H9 (cell line): ENCODE measurements at regions not wholly inside any gene's neighbourhood (a gene's known extent, or its start where the extent isn't known, plus 50 kb on each side); places are given as distances from the start of the nearest gene placed in this dataset.

Experiments used
- DNase-seq: peaks from one replicate; pipeline ENCODE4 v3.0.0-alpha.2; 2017
- H2AFZ ChIP-seq: one replicate; pipeline ENCODE4 v1.6.1; 2013; ENCODE audit warnings: mild to moderate bottlenecking, low read length, control low read depth, moderate library complexity
- H2AK5ac ChIP-seq: 2 replicates; pipeline ENCODE4 v1.6.1; 2013; ENCODE audit warnings: low read length, control low read depth, mixed read lengths; ENCODE audit not compliant: insufficient read length
- H2BK120ac ChIP-seq: one replicate; pipeline ENCODE4 v1.6.1; 2013; ENCODE audit warnings: low read depth, mild to moderate bottlenecking, low read length, control low read depth, inconsistent platforms; ENCODE audit not compliant: poor library complexity, severe bottlenecking
- H2BK12ac ChIP-seq: 2 replicates; pipeline ENCODE4 v1.6.1; 2013; ENCODE audit warnings: low read length, control low read depth, mixed read lengths, low read depth; ENCODE audit not compliant: insufficient read length
- H2BK15ac ChIP-seq: 2 replicates; pipeline ENCODE4 v1.6.1; 2013; ENCODE audit warnings: low read depth, low read length, control low read depth
- H2BK20ac ChIP-seq: one replicate; pipeline ENCODE4 v1.6.1; 2013; ENCODE audit warnings: low read depth, mild to moderate bottlenecking, low read length, control low read depth, inconsistent platforms; ENCODE audit not compliant: poor library complexity, severe bottlenecking
- H2BK5ac ChIP-seq: 2 replicates; pipeline ENCODE4 v1.6.1; 2013; ENCODE audit warnings: low read length, control low read depth, mixed read lengths; ENCODE audit not compliant: insufficient read length
- H3K14ac ChIP-seq: 2 replicates; pipeline ENCODE4 v1.6.1; 2013; ENCODE audit warnings: low read length, control low read depth; ENCODE audit not compliant: insufficient read depth
- H3K18ac ChIP-seq: 2 replicates; pipeline ENCODE4 v1.6.1; 2013; ENCODE audit warnings: low read depth, mild to moderate bottlenecking, mixed read lengths, low read length, control low read depth; ENCODE audit not compliant: insufficient read length
- H3K23ac ChIP-seq: 2 replicates; pipeline ENCODE4 v1.6.1; 2013; ENCODE audit warnings: low read length, control low read depth, mixed read lengths, low read depth; ENCODE audit not compliant: insufficient read length
- H3K23me2 ChIP-seq: 2 replicates; pipeline ENCODE4 v1.6.1; 2013; ENCODE audit warnings: low read depth, mild to moderate bottlenecking, mixed read lengths, low read length, control low read depth; ENCODE audit not compliant: insufficient read length, poor library complexity, severe bottlenecking
- H3K27ac ChIP-seq: 2 replicates; pipeline ENCODE4 v1.5.1; 2013; ENCODE audit warnings: low read length, control low read depth, mixed read lengths, low read depth; ENCODE audit not compliant: insufficient read length
- H3K27me3 ChIP-seq: 2 replicates; pipeline ENCODE4 v1.6.1; 2013; ENCODE audit warnings: low read length, control low read depth, inconsistent platforms; ENCODE audit not compliant: insufficient read depth
- H3K4ac ChIP-seq: 2 replicates; pipeline ENCODE4 v1.6.1; 2013; ENCODE audit warnings: low read depth, mild to moderate bottlenecking, control low read depth, inconsistent platforms, low read length, moderate library complexity
- H3K4me1 ChIP-seq: 2 replicates; pipeline ENCODE4 v1.6.1; 2013; ENCODE audit warnings: low read length, control low read depth, inconsistent platforms; ENCODE audit not compliant: insufficient read depth
- H3K4me2 ChIP-seq: 2 replicates; pipeline ENCODE4 v1.6.1; 2013; ENCODE audit warnings: low read length, control low read depth, mixed read lengths; ENCODE audit not compliant: insufficient read length, insufficient read depth
- H3K56ac ChIP-seq: 2 replicates; pipeline ENCODE4 v1.6.1; 2013; ENCODE audit warnings: low read depth, mild to moderate bottlenecking, mixed read lengths, low read length, control low read depth; ENCODE audit not compliant: insufficient read length
- H3K79me1 ChIP-seq: 2 replicates; pipeline ENCODE4 v1.6.1; 2013; ENCODE audit warnings: low read depth, mild to moderate bottlenecking, moderate library complexity, low read length, control low read depth, inconsistent platforms; ENCODE audit not compliant: insufficient read depth, poor library complexity, severe bottlenecking
- H3K79me2 ChIP-seq: 2 replicates; pipeline ENCODE4 v1.6.1; 2013; ENCODE audit warnings: low read length, control low read depth, inconsistent platforms; ENCODE audit not compliant: insufficient read depth
- H3K9ac ChIP-seq: 2 replicates; pipeline ENCODE4 v1.6.1; 2013; ENCODE audit warnings: low read length, control low read depth, mixed read lengths; ENCODE audit not compliant: insufficient read length; ENCODE audit errors: extremely low read depth
- H3K9me3 ChIP-seq: one replicate; pipeline ENCODE4 v1.6.1; 2013; ENCODE audit warnings: low read depth, low read length, inconsistent platforms; ENCODE audit not compliant: control insufficient read depth
- H3T11ph ChIP-seq: one replicate; pipeline ENCODE4 v1.6.1; 2013; ENCODE audit warnings: mild to moderate bottlenecking, low read length, control low read depth, inconsistent platforms
- H4K20me1 ChIP-seq: one replicate; pipeline ENCODE4 v1.6.1; 2013; ENCODE audit not compliant: control insufficient read depth, insufficient read length, insufficient read depth
- H4K5ac ChIP-seq: 2 replicates; pipeline ENCODE4 v1.6.1; 2013; ENCODE audit warnings: low read depth, mild to moderate bottlenecking, mixed read lengths, low read length, control low read depth; ENCODE audit not compliant: insufficient read length
- H4K8ac ChIP-seq: replicated peaks from 2 replicates; pipeline ENCODE4 v1.6.1; 2013; ENCODE audit warnings: low read length, control low read depth, mixed read lengths, low read depth; ENCODE audit not compliant: insufficient read length
- H4K91ac ChIP-seq: 2 replicates; pipeline ENCODE4 v1.6.1; 2013; ENCODE audit warnings: low read depth, mild to moderate bottlenecking, moderate library complexity, mixed read lengths, low read length, control low read depth; ENCODE audit not compliant: insufficient read length
- H3K27ac Mint-ChIP-seq, 3 experiments: 2 replicates in 2 of 3; 3 replicates in 1 of 3; pipeline ENCODE4 v1.8.0; 2020 to 2021; ENCODE audit warnings: mixed read lengths in 3 of 3, mild to moderate bottlenecking in 1 of 3, moderate library complexity in 1 of 3
- H3K27me3 Mint-ChIP-seq: 2 replicates; pipeline ENCODE4 v1.8.0; 2021; ENCODE audit warnings: low read depth, mild to moderate bottlenecking, moderate library complexity, mixed read lengths
- H3K36me3 Mint-ChIP-seq, 3 experiments: 2 replicates in 2 of 3; 3 replicates in 1 of 3; pipeline ENCODE4 v1.8.0; 2020 to 2021; ENCODE audit warnings: low read depth in 3 of 3, mixed read lengths in 3 of 3; ENCODE audit not compliant: insufficient read depth in 1 of 3
- H3K4me1 Mint-ChIP-seq, 2 experiments: 2 replicates each; pipeline ENCODE4 v1.8.0; 2020; ENCODE audit warnings: mixed read lengths in 2 of 2
- H3K4me3 Mint-ChIP-seq, 2 experiments: 2 replicates in 1 of 2; 3 replicates in 1 of 2; pipeline ENCODE4 v1.8.0; 2020 to 2021; ENCODE audit warnings: mild to moderate bottlenecking in 2 of 2, mixed read lengths in 2 of 2, moderate library complexity in 1 of 2
- H3K9me3 Mint-ChIP-seq, 2 experiments: 2 replicates in 1 of 2; 3 replicates in 1 of 2; pipeline ENCODE4 v1.8.0; 2020; ENCODE audit warnings: mild to moderate bottlenecking in 2 of 2, mixed read lengths in 2 of 2, moderate library complexity in 1 of 2
- CTCF ChIP-seq: fragments of 200-600 bp; sonication (generic); conservative IDR thresholded peaks from 3 replicates; pipeline ENCODE4 v1.8.0; 2021; ENCODE audit warnings: antibody characterized with exemption, mild to moderate bottlenecking
- WGBS: extraction: QIAGEN DNeasy Blood & Tissue Kit; methylation state at CpG from one replicate; pipeline ENCODE4 v1.1.7; 2013; ENCODE audit warnings: missing lambda C conversion rate, low lambda C conversion rate, mixed read lengths; ENCODE audit not compliant: insufficient read length; ENCODE audit errors: extremely low coverage; 5-methylcytosine and 5-hydroxymethylcytosine counted together

- Histone ChIP-seq H3K23me2 (no peaks in the 10 kb centered on the region), H2BK120ac (no peak overlapping the region), H4K5ac (no peak overlapping the region), H2BK12ac (no peak overlapping the region), H3K27me3 (no peaks in the 10 kb centered on the region), H2AFZ (no peak overlapping the region), H3K14ac (no peak overlapping the region), H2BK5ac (no peak overlapping the region), H3K18ac (no peak overlapping the region), H3K9ac (no peak overlapping the region), H3K4me1 (no peaks in the 10 kb centered on the region), H2BK20ac (no peak overlapping the region), H4K91ac (no peak overlapping the region), H4K8ac (no peak overlapping the region), H3K79me1 (no peaks in the 10 kb centered on the region), H3T11ph (no peak overlapping the region), H3K9me3 (no peaks in the 10 kb centered on the region), H3K79me2 (no peaks in the 10 kb centered on the region), H3K23ac (no peak overlapping the region), H3K4me2 (no peak overlapping the region), H2AK5ac (no peak overlapping the region), H4K20me1 (no peaks in the 10 kb centered on the region), H2BK15ac (no peak overlapping the region), H3K56ac (no peak overlapping the region), H3K4ac (no peak overlapping the region), H3K27ac (no peak overlapping the region)
- H3K27ac Mint-ChIP-seq = no peak overlapping the region
- no peak for TF ChIP-seq CTCF
- no peak overlapping the region for H3K4me3 Mint-ChIP-seq
- H3K4me1 Mint-ChIP-seq = no peaks in the 10 kb centered on the region
- WGBS = no CpG with 5 or more reads among the region's 1 CpG
- no peaks in the 10 kb centered on the region for H3K36me3 Mint-ChIP-seq
- DNase-seq = no peak
- no peaks in the 10 kb centered on the region; a peak in 1 of 5 replicates for H3K9me3 Mint-ChIP-seq
- no peaks in the 10 kb centered on the region for H3K27me3 Mint-ChIP-seq
Observed at GRCh38 chr4:180335566-180335965, 1907.6 kb upstream of the TENM3 start.
